Endodermal cell (in vitro differentiated cells): ENCODE measurements at regions not wholly inside any gene's neighbourhood (a gene's known extent, or its start where the extent isn't known, plus 50 kb on each side); places are given as distances from the start of the nearest gene placed in this dataset.

Source experiments
- DNase-seq: peaks from one replicate; pipeline ENCODE4 v3.0.0-alpha.2; 2017
- H3K27ac ChIP-seq: 2 replicates; pipeline ENCODE4 v1.5.1; 2013; ENCODE audit warnings: mild to moderate bottlenecking, low read depth, low read length, moderate library complexity
- H3K27me3 ChIP-seq: 2 replicates; pipeline ENCODE4 v1.6.1; 2013; ENCODE audit warnings: mild to moderate bottlenecking, low read length, moderate library complexity; ENCODE audit not compliant: insufficient read depth, control insufficient read depth, poor library complexity, severe bottlenecking
- H3K36me3 ChIP-seq: 2 replicates; pipeline ENCODE4 v1.7.0; 2013; ENCODE audit warnings: mild to moderate bottlenecking, low read length, moderate library complexity; ENCODE audit not compliant: control insufficient read depth, insufficient read depth
- H3K4me1 ChIP-seq: one replicate; pipeline ENCODE4 v1.7.0; 2013; ENCODE audit warnings: low read length; ENCODE audit not compliant: control insufficient read depth, insufficient read depth
- H3K4me3 ChIP-seq: 2 replicates; pipeline ENCODE4 v1.5.1; 2013; ENCODE audit warnings: mild to moderate bottlenecking, low read length, moderate library complexity
- H3K9ac ChIP-seq: 2 replicates; pipeline ENCODE4 v1.6.1; 2013; ENCODE audit warnings: mild to moderate bottlenecking, low read length, moderate library complexity; ENCODE audit not compliant: poor library complexity, severe bottlenecking; ENCODE audit errors: extremely low read depth
- H3K9me3 ChIP-seq: 2 replicates; pipeline ENCODE4 v1.6.1; 2013; ENCODE audit warnings: mild to moderate bottlenecking, low read length, moderate library complexity; ENCODE audit not compliant: control insufficient read depth
- H3K27ac Mint-ChIP-seq: 2 replicates; pipeline ENCODE4 v1.8.0; 2020; ENCODE audit warnings: mixed read lengths
- H3K27me3 Mint-ChIP-seq: 2 replicates; pipeline ENCODE4 v1.8.0; 2021; ENCODE audit warnings: mild to moderate bottlenecking, mixed read lengths; ENCODE audit not compliant: insufficient read depth
- H3K36me3 Mint-ChIP-seq: 2 replicates; pipeline ENCODE4 v1.8.0; 2020; ENCODE audit warnings: low read depth, mixed read lengths
- H3K4me1 Mint-ChIP-seq: 2 replicates; pipeline ENCODE4 v1.8.0; 2020; ENCODE audit warnings: mixed read lengths
- H3K4me3 Mint-ChIP-seq: 2 replicates; pipeline ENCODE4 v1.8.0; 2020; ENCODE audit warnings: mild to moderate bottlenecking, moderate library complexity, mixed read lengths
- H3K9me3 Mint-ChIP-seq: 2 replicates; pipeline ENCODE4 v1.8.0; 2020; ENCODE audit warnings: mild to moderate bottlenecking, mixed read lengths
- WGBS, 2 experiments: methylation state at CpG; one replicate each; pipeline versions ENCODE4 v1.1.5 to v1.1.7; 2013; ENCODE audit warnings: missing lambda C conversion rate in 2 of 2, mixed read lengths in 1 of 2; ENCODE audit not compliant: insufficient coverage in 1 of 2, insufficient read length in 1 of 2; 5-methylcytosine and 5-hydroxymethylcytosine counted together
- TF ChIP-seq, protein P1 (sequence below): fragments of 200-600 bp; sonication (generic); conservative IDR thresholded peaks from 2 replicates; pipeline ENCODE4 v1.5.0; 2021; ENCODE audit warnings: antibody characterized with exemption, mild to moderate bottlenecking

DNA sequence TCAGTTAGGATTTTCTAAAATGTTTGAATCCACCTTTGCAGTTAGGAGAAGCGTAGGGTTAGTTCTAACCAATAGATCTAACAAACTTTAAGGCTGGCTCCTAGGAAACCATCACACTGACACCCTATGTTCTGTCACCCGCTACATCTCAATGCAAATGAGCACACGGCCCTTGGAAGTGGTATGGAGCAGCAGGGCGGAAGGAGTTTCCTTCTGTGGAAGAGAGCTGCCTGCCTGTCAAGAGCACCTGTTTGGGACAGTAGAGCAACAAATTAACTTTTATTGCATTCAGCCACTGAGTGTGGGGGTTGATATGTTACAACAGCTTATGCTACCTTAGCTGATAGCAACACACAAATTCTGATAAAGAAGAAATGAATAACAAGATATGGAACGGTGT, 306.9 kb upstream of the RAB6C start:
- H3K27ac Mint-ChIP-seq = no peak overlapping the region
- no peaks in the 10 kb centered on the region for H3K9me3 ChIP-seq
- no peaks in the 10 kb centered on the region for H3K4me1 Mint-ChIP-seq
- WGBS, 2 experiments = 76 to 78% methylated on average over 4 to 5 of the region's 5 CpGs
- no peaks in the 10 kb centered on the region for H3K36me3 ChIP-seq
- H3K36me3 Mint-ChIP-seq = no peaks in the 10 kb centered on the region
- H3K4me3 ChIP-seq = no peak overlapping the region
- H3K4me3 Mint-ChIP-seq = no peak overlapping the region
- H3K4me1 ChIP-seq = no peaks in the 10 kb centered on the region
- H3K27ac ChIP-seq = no peak overlapping the region
- H3K9me3 Mint-ChIP-seq = no peaks in the 10 kb centered on the region
- no peaks in the 10 kb centered on the region for H3K27me3 ChIP-seq
- TF ChIP-seq, protein P1, sequence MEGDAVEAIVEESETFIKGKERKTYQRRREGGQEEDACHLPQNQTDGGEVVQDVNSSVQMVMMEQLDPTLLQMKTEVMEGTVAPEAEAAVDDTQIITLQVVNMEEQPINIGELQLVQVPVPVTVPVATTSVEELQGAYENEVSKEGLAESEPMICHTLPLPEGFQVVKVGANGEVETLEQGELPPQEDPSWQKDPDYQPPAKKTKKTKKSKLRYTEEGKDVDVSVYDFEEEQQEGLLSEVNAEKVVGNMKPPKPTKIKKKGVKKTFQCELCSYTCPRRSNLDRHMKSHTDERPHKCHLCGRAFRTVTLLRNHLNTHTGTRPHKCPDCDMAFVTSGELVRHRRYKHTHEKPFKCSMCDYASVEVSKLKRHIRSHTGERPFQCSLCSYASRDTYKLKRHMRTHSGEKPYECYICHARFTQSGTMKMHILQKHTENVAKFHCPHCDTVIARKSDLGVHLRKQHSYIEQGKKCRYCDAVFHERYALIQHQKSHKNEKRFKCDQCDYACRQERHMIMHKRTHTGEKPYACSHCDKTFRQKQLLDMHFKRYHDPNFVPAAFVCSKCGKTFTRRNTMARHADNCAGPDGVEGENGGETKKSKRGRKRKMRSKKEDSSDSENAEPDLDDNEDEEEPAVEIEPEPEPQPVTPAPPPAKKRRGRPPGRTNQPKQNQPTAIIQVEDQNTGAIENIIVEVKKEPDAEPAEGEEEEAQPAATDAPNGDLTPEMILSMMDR = no peak
- DNase-seq = no peak
- no peak overlapping the region for H3K9ac ChIP-seq
- H3K27me3 Mint-ChIP-seq = peaks cover 6% of the 10 kb centered on the region

DNA sequence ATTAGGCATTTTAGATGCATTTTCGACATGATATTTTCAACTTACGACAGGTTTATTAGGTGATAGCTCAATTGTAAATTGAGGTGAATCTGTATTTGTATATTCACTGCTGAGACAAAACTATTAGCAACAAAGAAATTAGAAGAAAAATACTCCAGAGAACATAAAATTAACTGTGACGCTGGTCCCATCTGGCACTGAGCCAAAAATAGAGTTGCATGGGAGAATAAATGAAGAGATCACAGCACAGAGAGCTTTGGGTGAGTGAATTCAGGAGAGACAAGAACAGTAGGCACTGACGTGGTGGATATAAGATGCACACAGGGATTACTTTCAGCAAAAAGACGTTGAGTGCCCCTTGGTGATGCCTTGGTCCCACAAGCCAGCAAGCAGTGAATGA, 306.2 kb upstream of the RAB6C start:
- Mint-ChIP-seq H3K27ac (no peak overlapping the region), H3K27me3 (peaks cover 6% of the 10 kb centered on the region), H3K36me3 (no peaks in the 10 kb centered on the region), H3K9me3 (no peaks in the 10 kb centered on the region), H3K4me3 (no peak overlapping the region), H3K4me1 (no peaks in the 10 kb centered on the region)
- Histone ChIP-seq H3K36me3 (no peaks in the 10 kb centered on the region), H3K9ac (no peak overlapping the region), H3K4me3 (no peak overlapping the region), H3K9me3 (no peaks in the 10 kb centered on the region), H3K4me1 (no peaks in the 10 kb centered on the region), H3K27ac (no peak overlapping the region), H3K27me3 (no peaks in the 10 kb centered on the region)
- no peak for DNase-seq
- TF ChIP-seq, protein P1 = no peak
- 38 to 72% methylated on average over 1 to 5 of the region's 5 CpGs for WGBS, 2 experiments

DNA sequence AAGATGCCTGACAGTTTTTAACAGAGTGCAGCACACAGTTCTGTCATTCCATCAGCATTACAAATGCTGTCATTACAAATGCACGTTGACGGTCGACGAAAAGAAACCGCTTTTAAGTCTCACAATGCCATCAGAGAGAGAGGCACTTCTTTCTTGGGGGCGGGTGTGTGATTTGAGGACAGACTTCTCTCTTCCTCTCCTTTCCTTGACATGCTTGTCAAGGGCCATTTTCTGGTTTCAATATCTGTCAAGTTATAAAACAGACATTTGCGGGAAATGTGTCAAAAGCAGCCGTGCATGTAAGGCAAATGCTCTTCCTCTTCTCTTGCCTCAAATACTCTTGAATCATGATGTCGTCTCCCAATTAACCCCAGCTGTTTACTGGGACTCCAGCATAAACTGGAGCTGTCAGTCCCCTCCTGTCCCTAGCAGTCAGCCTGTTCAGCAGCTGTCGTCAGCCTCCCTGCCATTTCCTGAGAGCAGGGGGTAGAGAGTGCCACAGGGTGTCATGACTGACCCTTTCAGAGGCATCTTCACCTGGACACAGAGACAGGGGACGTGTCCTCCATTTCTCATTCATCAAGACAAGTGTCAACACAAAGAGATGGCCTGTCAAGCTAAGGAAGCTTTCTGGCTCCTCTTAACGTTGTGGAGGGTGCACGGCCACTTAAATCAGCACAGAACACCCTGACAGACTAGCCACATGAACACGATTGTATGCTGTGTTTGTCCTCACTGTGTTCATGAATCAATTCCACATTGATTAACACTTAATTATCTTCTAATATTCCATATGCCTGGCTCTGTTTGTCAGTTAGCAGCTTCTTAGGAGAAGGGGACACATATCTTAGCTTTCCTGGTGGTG, 305.4 kb upstream of the RAB6C start:
- no peaks in the 10 kb centered on the region for H3K36me3 ChIP-seq
- H3K9ac ChIP-seq = no peak overlapping the region
- no peak for DNase-seq
- no peaks in the 10 kb centered on the region for H3K4me1 ChIP-seq
- no peak overlapping the region for H3K27ac ChIP-seq
- Mint-ChIP-seq H3K4me3 (no peak overlapping the region), H3K36me3 (no peaks in the 10 kb centered on the region), H3K4me1 (no peaks in the 10 kb centered on the region), H3K27me3 (peaks cover 9% of the 10 kb centered on the region), H3K27ac (no peak overlapping the region), H3K9me3 (no peaks in the 10 kb centered on the region)
- no peak overlapping the region for H3K4me3 ChIP-seq
- TF ChIP-seq, protein P1 = no peak
- WGBS, 2 experiments = 63 to 69% methylated on average over 14 of the region's 14 CpGs
- no peaks in the 10 kb centered on the region for H3K9me3 ChIP-seq
- no peaks in the 10 kb centered on the region for H3K27me3 ChIP-seq
